GM12878 (cell line): ENCODE measurements at regions not wholly inside any gene's neighbourhood (a gene's known extent, or its start where the extent isn't known, plus 50 kb on each side); places are given as distances from the start of the nearest gene placed in this dataset.

Experiments
- ATAC-seq: fragments of 200-7000 bp; cut with Tn5 transposase; 3 replicates; pipeline ENCODE4 v1.9.1; 2020; ENCODE audit warnings: mild to moderate bottlenecking, moderate library complexity
- BruUV-seq: library from RNA; stranded (reverse); fragments of 400-500 nt; replicated peaks from 2 replicates; lab custom pipeline; 2021; lab: Mats Ljungman, UMichigan
- CTCF ChIA-PET: fragments of 300-600 bp; sonication (Branson Sonifier 250); formaldehyde crosslinking; extraction: SDS; loops from one replicate; lab custom pipeline; 2021; ENCODE audit warnings: inconsistent platforms; lab: Yijun Ruan, JAX
- POLR2A ChIA-PET: fragments of 350-600 bp; formaldehyde crosslinking; extraction: SDS; loops from one replicate; lab custom pipeline; 2021; ENCODE audit warnings: inconsistent platforms; lab: Charles Lee
- RAD21 ChIA-PET: fragments of 300-600 bp; sonication (Branson Sonifier 250); formaldehyde crosslinking; loops from one replicate; lab custom pipeline; 2023; ENCODE audit warnings: antibody characterized with exemption; ENCODE audit not compliant: unreplicated experiment; lab: Charles Lee
- SMC1A ChIA-PET: fragments of 300-600 bp; sonication (Branson Sonifier 250); formaldehyde crosslinking; loops from one replicate; lab custom pipeline; 2023; ENCODE audit not compliant: unreplicated experiment, uncharacterized antibody; lab: Charles Lee
- DNase-seq: peaks from one replicate; pipeline ENCODE4 v3.0.0-alpha.2; 2011; ENCODE audit warnings: low read depth, low spot score
- FAIRE-seq: peaks from 3 replicates; lab custom pipeline; 2011; peaks lifted over from hg19 to GRCh38; lab: Jason Lieb, UNC
- H2AFZ ChIP-seq: 2 replicates; pipeline ENCODE4 v1.6.0; 2011; ENCODE audit warnings: low read depth, low read length, control low read depth; ENCODE audit not compliant: control insufficient read depth
- H3K27ac ChIP-seq: 2 replicates; pipeline ENCODE4 v1.5.1; 2011; ENCODE audit warnings: control low read depth; ENCODE audit not compliant: control insufficient read depth, insufficient read depth
- H3K27me3 ChIP-seq, 2 experiments: replicated peaks in 1 of 2; 2 replicates each; pipeline versions ENCODE4 v1.6.0 to v1.6.1; 2011; ENCODE audit warnings: low read length in 1 of 2; ENCODE audit not compliant: control insufficient read depth in 2 of 2, insufficient read depth in 2 of 2
- H3K36me3 ChIP-seq, 2 experiments: 2 replicates each; pipeline ENCODE4 v1.5.1; 2011; ENCODE audit warnings: low read length in 1 of 2; ENCODE audit not compliant: control insufficient read depth in 2 of 2, insufficient read depth in 2 of 2
- H3K4me1 ChIP-seq: 2 replicates; pipeline ENCODE4 v1.6.1; 2011; ENCODE audit warnings: mild to moderate bottlenecking, low read length, moderate library complexity, mixed read lengths; ENCODE audit not compliant: control insufficient read depth, insufficient read depth
- H3K4me2 ChIP-seq: 2 replicates; pipeline ENCODE4 v1.6.0; 2011; ENCODE audit warnings: control low read depth; ENCODE audit not compliant: control insufficient read depth, insufficient read depth
- H3K4me3 ChIP-seq: fragments of 200-600 bp; sonication (generic); 2 replicates; pipeline ENCODE4 v1.5.1; 2016
- H3K79me2 ChIP-seq: 2 replicates; pipeline ENCODE4 v1.6.0; 2011; ENCODE audit warnings: low read length; ENCODE audit not compliant: control insufficient read depth, insufficient read depth
- H3K9ac ChIP-seq: 2 replicates; pipeline ENCODE4 v1.8.0; 2011; ENCODE audit warnings: low read length, control low read depth, mixed read lengths; ENCODE audit not compliant: control insufficient read depth, insufficient read depth
- H3K9me3 ChIP-seq: replicated peaks from 3 replicates; pipeline ENCODE4 v1.5.1; 2011; ENCODE audit warnings: mild to moderate bottlenecking, low read length; ENCODE audit not compliant: control insufficient read depth, insufficient read depth
- H4K20me1 ChIP-seq: 2 replicates; pipeline ENCODE4 v1.6.0; 2011; ENCODE audit not compliant: control insufficient read depth, insufficient read depth
- WGBS: methylation state at CpG from one replicate; pipeline ENCODE4 v1.1.6; 2016; ENCODE audit warnings: low lambda C conversion rate; ENCODE audit not compliant: insufficient replicate concordance, insufficient coverage; ENCODE audit errors: missing lambda C conversion rate; 5-methylcytosine and 5-hydroxymethylcytosine counted together
- in situ Hi-C: fragments of 300-500 bp; cut with MboI; formaldehyde crosslinking; loops from 9 replicates; pipeline ENCODE4 v1.14.3; 2018; ENCODE audit warnings: mixed read lengths
- intact Hi-C: fragments of 100-400 bp; cut with micrococcal nuclease; formaldehyde crosslinking; loops from one replicate; pipeline ENCODE4 v1.14.2; 2022; ENCODE audit not compliant: unreplicated experiment
- TF ChIP-seq, protein P1 (sequence below): IDR thresholded peaks from 2 replicates; pipeline ENCODE4 v1.6.1; 2011; ENCODE audit warnings: borderline replicate concordance, low read depth, mild to moderate bottlenecking, moderate library complexity, low read length; ENCODE audit not compliant: insufficient read depth, poor library complexity, severe bottlenecking
- TF ChIP-seq, protein P2 (sequence below), 3 experiments: IDR thresholded peaks in 2 of 3; conservative IDR thresholded peaks in 1 of 3; 2 replicates each; pipeline ENCODE4 v1.5.1; 2011; ENCODE audit warnings: low read depth in 3 of 3, low read length in 3 of 3, mild to moderate bottlenecking in 3 of 3, control low read depth in 2 of 3, moderate library complexity in 2 of 3, inconsistent platforms in 1 of 3, mixed read lengths in 1 of 3; ENCODE audit not compliant: control insufficient read depth in 2 of 3, insufficient read depth in 1 of 3; ENCODE audit errors: extremely low read depth in 1 of 3

GRCh38 chr3:177899275-177900067, 636.8 kb upstream of the KCNMB2 start:
- Histone ChIP-seq H3K79me2 (no peaks in the 10 kb centered on the region), H3K4me3 (no peak overlapping the region), H4K20me1 (no peaks in the 10 kb centered on the region), H3K36me3 (no peaks in the 10 kb centered on the region), H3K27ac (no peak overlapping the region), H3K4me1 (no peaks in the 10 kb centered on the region), H3K27me3 (no peaks in the 10 kb centered on the region), H3K9me3 (no peaks in the 10 kb centered on the region; the same call in 2 of the 3 replicates), H3K4me2 (no peak overlapping the region), H2AFZ (no peak overlapping the region), H3K9ac (no peak overlapping the region)
- SMC1A ChIA-PET = no interaction called here
- intact Hi-C loops (no loop called here), in situ Hi-C loops (no loop called here)
- CTCF ChIA-PET = no interaction called here
- DNase-seq (no peak), FAIRE-seq (no peak), ATAC-seq (peak; percentile 58)
- TF ChIP-seq, protein P1, sequence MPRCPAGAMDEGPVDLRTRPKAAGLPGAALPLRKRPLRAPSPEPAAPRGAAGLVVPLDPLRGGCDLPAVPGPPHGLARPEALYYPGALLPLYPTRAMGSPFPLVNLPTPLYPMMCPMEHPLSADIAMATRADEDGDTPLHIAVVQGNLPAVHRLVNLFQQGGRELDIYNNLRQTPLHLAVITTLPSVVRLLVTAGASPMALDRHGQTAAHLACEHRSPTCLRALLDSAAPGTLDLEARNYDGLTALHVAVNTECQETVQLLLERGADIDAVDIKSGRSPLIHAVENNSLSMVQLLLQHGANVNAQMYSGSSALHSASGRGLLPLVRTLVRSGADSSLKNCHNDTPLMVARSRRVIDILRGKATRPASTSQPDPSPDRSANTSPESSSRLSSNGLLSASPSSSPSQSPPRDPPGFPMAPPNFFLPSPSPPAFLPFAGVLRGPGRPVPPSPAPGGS = no peak
- TF ChIP-seq, protein P2, sequence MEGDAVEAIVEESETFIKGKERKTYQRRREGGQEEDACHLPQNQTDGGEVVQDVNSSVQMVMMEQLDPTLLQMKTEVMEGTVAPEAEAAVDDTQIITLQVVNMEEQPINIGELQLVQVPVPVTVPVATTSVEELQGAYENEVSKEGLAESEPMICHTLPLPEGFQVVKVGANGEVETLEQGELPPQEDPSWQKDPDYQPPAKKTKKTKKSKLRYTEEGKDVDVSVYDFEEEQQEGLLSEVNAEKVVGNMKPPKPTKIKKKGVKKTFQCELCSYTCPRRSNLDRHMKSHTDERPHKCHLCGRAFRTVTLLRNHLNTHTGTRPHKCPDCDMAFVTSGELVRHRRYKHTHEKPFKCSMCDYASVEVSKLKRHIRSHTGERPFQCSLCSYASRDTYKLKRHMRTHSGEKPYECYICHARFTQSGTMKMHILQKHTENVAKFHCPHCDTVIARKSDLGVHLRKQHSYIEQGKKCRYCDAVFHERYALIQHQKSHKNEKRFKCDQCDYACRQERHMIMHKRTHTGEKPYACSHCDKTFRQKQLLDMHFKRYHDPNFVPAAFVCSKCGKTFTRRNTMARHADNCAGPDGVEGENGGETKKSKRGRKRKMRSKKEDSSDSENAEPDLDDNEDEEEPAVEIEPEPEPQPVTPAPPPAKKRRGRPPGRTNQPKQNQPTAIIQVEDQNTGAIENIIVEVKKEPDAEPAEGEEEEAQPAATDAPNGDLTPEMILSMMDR (IDR thresholded peaks at IDR 0.05 in 2 of 3, conservative IDR thresholded peaks at IDR 0.05 in 1 of 3; ENCODE audit: control insufficient read depth in 2 of 3, extremely low read depth in 1 of 3, insufficient read depth in 1 of 3, low read depth in 3 of 3, low read length in 3 of 3) = peak in 2 of 3 experiments; percentile 3 to 16; a peak in 2 of 6 replicates
- 46% methylated on average over 9 of the region's 9 CpGs for WGBS
- RAD21 ChIA-PET = no interaction called here
- POLR2A ChIA-PET = no interaction called here
- no TSS peak for BruUV-seq
